Coronary artery (tissue), 2 donors: ENCODE measurements at regions not wholly inside any gene's neighbourhood (a gene's known extent, or its start where the extent isn't known, plus 50 kb on each side); places are given as distances from the start of the nearest gene placed in this dataset.

Source experiments
- DNase-seq: peaks from one replicate; pipeline ENCODE4 v3.0.0-alpha.2; 2017; ENCODE audit warnings: low spot score
- H3K27ac ChIP-seq, 2 donors: fragments of 200-600 bp; sonication (generic); one replicate each; pipeline ENCODE4 v1.5.1; 2016 to 2019
- H3K4me3 ChIP-seq: fragments of 200-600 bp; sonication (generic); 2 replicates; pipeline ENCODE4 v1.5.1; 2016; ENCODE audit warnings: mild to moderate bottlenecking, moderate library complexity
- TF ChIP-seq, protein P1 (sequence below): fragments of 200-600 bp; sonication (generic); IDR thresholded peaks from one replicate; pipeline ENCODE4 v1.5.1; 2019; ENCODE audit warnings: antibody characterized with exemption

DNA sequence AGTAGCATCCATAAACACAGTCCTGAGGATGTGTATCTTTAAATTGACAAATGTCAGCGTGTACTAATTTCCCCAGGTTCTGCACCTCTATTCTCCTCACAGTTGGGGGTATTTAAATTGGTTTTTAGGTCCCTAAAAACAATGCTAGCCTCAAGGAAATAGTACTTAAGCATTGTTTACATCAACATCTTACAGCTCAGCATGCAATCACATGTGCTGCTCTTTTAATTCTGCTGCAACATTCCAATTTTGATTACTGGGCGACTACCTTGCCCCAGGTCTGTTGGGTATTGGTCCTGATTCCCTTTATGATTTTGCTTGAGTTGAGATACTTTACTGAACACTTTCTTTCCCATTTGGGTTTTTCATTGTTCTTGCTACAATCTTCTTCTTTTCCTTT is 616.6 kb downstream of the CCER1 start:
- Histone ChIP-seq H3K27ac (no peak overlapping the region), H3K4me3 (no peak overlapping the region)
- TF ChIP-seq, protein P1, sequence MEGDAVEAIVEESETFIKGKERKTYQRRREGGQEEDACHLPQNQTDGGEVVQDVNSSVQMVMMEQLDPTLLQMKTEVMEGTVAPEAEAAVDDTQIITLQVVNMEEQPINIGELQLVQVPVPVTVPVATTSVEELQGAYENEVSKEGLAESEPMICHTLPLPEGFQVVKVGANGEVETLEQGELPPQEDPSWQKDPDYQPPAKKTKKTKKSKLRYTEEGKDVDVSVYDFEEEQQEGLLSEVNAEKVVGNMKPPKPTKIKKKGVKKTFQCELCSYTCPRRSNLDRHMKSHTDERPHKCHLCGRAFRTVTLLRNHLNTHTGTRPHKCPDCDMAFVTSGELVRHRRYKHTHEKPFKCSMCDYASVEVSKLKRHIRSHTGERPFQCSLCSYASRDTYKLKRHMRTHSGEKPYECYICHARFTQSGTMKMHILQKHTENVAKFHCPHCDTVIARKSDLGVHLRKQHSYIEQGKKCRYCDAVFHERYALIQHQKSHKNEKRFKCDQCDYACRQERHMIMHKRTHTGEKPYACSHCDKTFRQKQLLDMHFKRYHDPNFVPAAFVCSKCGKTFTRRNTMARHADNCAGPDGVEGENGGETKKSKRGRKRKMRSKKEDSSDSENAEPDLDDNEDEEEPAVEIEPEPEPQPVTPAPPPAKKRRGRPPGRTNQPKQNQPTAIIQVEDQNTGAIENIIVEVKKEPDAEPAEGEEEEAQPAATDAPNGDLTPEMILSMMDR, result no peak
- DNase-seq, result no peak

DNA sequence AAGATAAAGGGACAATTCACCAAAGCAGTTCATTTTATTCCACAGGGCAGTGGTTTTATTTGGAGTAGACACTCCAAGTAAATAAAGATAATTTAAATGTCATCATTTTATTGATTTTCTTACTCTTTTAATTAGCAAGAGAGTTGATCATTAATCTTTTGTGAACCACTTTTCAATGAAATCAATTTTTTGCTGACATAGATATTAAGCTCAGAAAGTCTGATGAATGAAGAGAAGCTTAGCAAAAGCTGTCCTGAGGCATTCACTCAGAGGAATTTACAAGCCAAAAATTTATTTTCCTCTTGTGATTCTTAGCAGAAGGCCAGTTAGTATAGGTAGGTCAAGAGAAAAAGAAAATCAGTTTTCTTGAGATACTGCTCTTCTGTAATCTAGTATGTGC is 618.0 kb downstream of the CCER1 start:
- TF ChIP-seq, protein P1, result no peak
- no peak for DNase-seq
- Histone ChIP-seq H3K4me3 (no peak overlapping the region), H3K27ac (no peak overlapping the region)

DNA sequence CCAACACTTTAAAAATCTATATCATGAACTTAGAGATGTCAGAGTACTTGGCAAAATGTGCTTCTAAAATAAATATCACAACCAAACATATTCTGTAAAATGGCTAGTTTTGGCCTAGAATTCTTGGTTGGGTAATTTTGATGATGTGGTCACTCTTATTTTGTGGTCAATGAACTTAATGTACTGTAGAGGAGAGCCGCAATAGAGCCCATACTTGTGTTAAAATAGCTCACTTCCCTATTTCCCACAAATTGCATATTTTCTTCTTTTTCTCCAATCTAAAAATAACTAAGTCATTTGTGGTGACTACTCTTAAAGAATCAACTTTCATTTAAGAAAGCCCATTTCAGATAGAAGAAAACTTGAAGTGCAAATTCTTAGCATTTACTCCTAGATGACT is 619.4 kb downstream of the CCER1 start:
- Histone ChIP-seq H3K27ac (no peak overlapping the region), H3K4me3 (no peak overlapping the region)
- TF ChIP-seq, protein P1, result no peak
- no peak for DNase-seq

DNA sequence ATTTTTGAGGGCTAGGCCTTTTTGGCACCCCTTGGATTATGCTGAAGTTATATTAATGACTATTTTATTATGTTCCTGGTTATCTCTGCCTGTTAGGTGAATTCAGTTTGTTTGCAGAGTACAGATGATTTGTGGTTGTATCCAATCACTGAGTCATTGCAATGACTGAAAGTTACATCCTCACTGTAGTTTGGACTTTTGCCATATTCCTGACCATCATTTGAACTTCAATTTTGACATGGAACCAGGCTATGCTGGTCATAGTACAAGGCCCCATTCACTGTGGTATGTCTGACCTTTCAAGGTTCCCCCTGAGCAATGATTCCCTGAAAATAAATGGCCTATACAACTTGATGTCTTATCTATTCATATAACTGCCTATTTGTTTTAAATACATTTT is 621.0 kb downstream of the CCER1 start:
- DNase-seq, result no peak
- Histone ChIP-seq H3K4me3 (no peak overlapping the region), H3K27ac (no peak overlapping the region)
- TF ChIP-seq, protein P1, result no peak

DNA sequence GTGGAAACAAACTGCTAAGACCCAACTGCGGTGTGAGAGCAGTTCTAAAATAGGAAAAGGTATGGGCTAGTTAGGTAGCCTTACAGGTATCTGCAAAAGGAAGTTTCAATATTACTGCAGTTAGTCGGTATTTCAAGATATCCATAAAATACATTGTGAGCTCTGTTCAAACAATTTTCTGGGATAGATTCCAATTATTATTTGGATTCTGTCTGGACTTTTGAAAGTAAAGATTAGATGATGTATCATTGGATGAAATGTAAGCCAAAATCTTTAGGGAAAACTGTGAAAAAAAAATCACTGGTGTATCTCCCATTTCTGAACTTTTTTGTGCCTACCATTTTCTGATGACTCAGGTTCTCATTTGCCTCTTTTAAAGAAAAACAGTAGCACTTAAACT is 621.6 kb downstream of the CCER1 start:
- Histone ChIP-seq H3K4me3 (no peak overlapping the region), H3K27ac (no peak overlapping the region)
- TF ChIP-seq, protein P1, result no peak
- DNase-seq, result no peak

DNA sequence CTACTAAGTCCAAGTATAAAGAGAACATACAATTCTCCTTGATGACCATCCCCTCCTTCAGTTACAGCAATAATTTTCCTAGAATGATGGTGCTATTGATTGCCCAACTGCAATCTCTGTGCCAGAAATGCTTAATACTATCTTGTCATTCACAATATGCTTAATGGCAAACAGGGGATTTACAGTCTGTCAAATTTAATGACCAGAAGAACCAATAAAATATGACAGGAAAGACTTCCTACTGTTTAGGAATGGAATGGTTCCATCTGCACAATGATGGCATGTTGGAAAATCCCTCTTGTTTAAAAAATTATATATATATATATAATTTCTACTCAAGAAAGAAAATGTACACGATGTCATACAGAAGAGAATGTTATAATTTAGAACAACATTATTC is 623.2 kb downstream of the CCER1 start:
- H3K27ac ChIP-seq, result no peak overlapping the region
- DNase-seq, result no peak
- TF ChIP-seq, protein P1, result no peak
- H3K4me3 ChIP-seq, result no peak overlapping the region

DNA sequence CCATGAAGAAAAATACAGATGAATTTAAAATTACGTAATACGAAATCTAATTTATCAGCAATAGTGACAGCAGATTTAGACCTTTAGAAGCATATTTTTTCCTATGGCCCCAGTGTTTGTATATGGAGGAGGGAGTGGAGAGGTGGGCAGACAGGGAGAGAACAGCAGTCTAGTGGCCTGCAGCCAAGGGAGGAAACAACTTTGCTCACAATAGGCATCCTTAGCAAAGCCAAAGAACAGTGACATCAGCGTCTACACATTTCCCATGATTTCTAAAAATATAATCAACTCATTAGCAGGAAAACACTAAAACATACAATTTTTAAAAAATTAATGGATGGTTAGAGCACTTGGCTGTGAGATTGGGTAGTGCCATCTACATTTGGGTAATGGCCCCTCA is 622.6 kb upstream of the ATP2B1 start:
- Histone ChIP-seq H3K4me3 (no peak overlapping the region), H3K27ac (no peak overlapping the region)
- no peak for DNase-seq
- TF ChIP-seq, protein P1, result no peak
